ENCODE measurements at regions not wholly inside any gene's neighbourhood (a gene's known extent, or its start where the extent isn't known, plus 50 kb on each side); places are given as distances from the start of the nearest gene placed in this dataset.

DNA sequence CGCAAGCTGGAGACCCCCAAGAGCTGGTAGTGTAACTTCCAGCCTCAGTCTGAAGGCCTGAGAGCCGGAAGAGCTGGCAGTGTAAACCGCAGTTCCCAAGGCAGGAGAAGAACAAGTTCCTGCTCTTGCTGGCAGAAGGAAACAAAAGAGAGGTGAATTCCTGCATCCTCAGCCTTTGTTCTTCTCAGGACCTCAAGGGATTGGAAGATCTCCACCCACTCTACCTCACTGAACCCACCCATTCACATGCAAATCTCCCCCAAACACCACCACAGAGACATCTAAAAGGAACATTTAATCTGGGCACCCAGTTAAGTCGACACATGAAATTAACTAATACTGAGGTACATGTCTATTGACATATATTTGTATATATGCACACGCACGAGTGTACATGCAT is 1310.3 kb downstream of the TBC1D22A start:
- Mint-ChIP-seq H3K9me3 (peaks cover 6% of the 10 kb centered on the region), H3K36me3 (ENCODE audit: low read depth) (no peaks in the 10 kb centered on the region), H3K4me1 (peaks cover 5% of the 10 kb centered on the region), H3K27me3 (ENCODE audit: low read depth) (peaks cover 16% of the 10 kb centered on the region), H3K27ac (ENCODE audit: unreplicated experiment) (no peak overlapping the region), H3K4me3 (no peak overlapping the region)
- no peak for DNase-seq (ENCODE audit: low read depth, low spot score)
- TF ChIP-seq, protein P1, sequence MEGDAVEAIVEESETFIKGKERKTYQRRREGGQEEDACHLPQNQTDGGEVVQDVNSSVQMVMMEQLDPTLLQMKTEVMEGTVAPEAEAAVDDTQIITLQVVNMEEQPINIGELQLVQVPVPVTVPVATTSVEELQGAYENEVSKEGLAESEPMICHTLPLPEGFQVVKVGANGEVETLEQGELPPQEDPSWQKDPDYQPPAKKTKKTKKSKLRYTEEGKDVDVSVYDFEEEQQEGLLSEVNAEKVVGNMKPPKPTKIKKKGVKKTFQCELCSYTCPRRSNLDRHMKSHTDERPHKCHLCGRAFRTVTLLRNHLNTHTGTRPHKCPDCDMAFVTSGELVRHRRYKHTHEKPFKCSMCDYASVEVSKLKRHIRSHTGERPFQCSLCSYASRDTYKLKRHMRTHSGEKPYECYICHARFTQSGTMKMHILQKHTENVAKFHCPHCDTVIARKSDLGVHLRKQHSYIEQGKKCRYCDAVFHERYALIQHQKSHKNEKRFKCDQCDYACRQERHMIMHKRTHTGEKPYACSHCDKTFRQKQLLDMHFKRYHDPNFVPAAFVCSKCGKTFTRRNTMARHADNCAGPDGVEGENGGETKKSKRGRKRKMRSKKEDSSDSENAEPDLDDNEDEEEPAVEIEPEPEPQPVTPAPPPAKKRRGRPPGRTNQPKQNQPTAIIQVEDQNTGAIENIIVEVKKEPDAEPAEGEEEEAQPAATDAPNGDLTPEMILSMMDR (conservative IDR thresholded peaks at IDR 0.05), result no peak

DNA sequence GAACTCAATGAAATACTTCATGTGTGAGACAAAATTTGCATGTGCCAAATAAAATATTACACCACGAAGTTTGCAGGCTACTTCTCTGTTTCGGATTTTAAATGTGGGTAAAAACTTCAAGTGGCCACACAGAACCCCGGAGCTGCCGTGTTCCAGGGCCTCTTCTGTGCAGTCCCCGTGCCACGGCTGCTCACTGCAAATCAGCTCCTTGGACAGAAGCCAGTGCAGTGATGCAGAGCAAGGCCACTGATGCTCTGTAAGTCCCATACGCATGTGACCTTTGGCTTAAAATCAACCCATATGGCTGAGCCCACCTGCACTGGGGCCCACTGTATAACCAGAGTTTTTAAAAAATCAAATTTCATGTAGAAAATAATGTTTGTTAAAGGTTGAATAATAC is 1309.4 kb downstream of the TBC1D22A start:
- Mint-ChIP-seq H3K4me1 (peaks cover 5% of the 10 kb centered on the region), H3K36me3 (ENCODE audit: low read depth) (no peaks in the 10 kb centered on the region), H3K27ac (ENCODE audit: unreplicated experiment) (no peak overlapping the region), H3K9me3 (peaks cover 6% of the 10 kb centered on the region), H3K4me3 (no peak overlapping the region), H3K27me3 (ENCODE audit: low read depth) (peaks cover 13% of the 10 kb centered on the region)
- TF ChIP-seq, protein P1 (conservative IDR thresholded peaks at IDR 0.05), result no peak
- no peak for DNase-seq (ENCODE audit: low read depth, low spot score)

DNA sequence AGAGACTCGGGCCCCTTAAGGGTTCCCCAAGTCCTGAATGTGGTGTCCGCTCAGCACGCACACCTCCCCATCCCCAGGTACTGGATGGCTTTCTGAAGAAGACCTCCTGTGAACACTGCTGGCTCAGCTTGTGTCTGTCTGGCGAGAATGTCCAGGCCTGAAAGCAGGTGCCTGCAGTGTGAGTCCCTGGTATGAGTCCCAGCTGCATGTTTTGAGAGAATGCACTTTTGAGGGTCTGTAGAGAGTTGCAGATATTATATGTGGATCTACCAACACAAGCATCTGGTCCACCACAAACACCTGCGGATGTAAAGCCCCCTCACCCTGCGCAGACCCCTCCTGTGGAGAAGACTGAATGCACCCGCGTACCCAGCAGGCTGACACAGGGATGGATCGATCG is 1308.9 kb downstream of the TBC1D22A start:
- Mint-ChIP-seq H3K4me3 (no peak overlapping the region), H3K27me3 (ENCODE audit: low read depth) (peaks cover 13% of the 10 kb centered on the region), H3K4me1 (peaks cover 5% of the 10 kb centered on the region), H3K36me3 (ENCODE audit: low read depth) (no peaks in the 10 kb centered on the region), H3K27ac (ENCODE audit: unreplicated experiment) (no peak overlapping the region), H3K9me3 (peaks cover 6% of the 10 kb centered on the region)
- TF ChIP-seq, protein P1 (conservative IDR thresholded peaks at IDR 0.05), result no peak
- DNase-seq (ENCODE audit: low read depth, low spot score), result no peak

DNA sequence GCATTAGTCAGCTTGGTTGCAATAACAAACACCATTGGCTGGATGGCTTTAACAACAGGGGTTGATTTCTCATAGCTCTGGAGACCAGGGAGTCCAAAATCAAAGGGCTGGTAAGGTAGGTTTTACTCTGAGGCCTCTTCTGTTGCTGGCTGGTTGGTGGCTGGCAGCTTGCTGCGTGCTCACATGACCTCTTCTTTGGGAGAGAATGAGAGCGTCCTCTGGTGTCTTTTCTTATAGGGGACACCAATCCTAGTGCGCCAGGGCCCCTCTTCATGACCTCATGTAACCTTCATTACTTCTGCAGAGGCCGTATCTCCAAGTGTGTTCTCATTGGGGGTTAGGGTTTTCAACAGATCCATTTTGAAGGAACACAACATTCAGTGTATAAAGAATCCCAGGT is 1308.3 kb downstream of the TBC1D22A start:
- Mint-ChIP-seq H3K36me3 (ENCODE audit: low read depth) (no peaks in the 10 kb centered on the region), H3K9me3 (peaks cover 6% of the 10 kb centered on the region), H3K27ac (ENCODE audit: unreplicated experiment) (no peak overlapping the region), H3K4me1 (peaks cover 5% of the 10 kb centered on the region), H3K27me3 (ENCODE audit: low read depth) (peaks cover 8% of the 10 kb centered on the region), H3K4me3 (no peak overlapping the region)
- no peak for DNase-seq (ENCODE audit: low read depth, low spot score)
- TF ChIP-seq, protein P1 (conservative IDR thresholded peaks at IDR 0.05), result no peak

DNA sequence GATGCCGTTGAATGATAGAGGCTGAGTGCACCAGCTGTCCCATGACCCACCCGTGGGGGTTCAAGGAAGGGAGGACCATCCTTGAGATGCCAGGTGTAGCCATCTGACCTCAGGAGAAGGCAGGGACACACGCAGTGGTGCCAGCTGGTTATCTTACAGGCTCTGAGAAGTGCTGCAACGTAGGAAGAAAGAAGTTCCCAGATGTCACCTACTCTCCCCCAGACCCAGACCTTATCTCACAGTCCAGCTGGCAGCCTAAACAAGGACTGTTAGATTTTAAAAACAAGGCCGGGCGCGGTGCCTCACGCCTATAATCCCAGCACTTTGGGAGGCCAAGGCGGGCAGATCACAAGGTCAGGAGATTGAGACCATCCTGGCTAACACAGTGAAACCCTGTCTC is 1307.6 kb downstream of the TBC1D22A start:
- TF ChIP-seq, protein P1 (conservative IDR thresholded peaks at IDR 0.05), result no peak

DNA sequence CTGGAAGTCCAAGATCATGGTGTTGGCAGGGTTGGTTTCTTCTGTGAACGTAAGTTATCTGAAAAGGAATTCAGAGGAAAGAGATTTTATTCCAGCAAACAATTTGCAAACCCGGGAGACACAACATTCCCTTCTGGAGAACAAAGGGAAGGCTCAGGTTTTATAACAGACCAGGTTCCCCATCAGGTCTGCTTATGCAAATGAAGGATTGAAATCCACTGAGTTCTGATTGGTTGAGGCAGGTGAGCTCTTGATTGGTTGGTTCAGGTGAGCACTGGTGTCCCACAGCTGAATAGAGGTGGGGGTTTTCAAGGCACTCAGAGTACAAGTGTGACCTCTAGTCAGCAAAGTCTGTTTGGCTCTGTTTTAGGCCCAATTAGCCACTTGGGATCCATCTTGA is 1306.8 kb downstream of the TBC1D22A start:
- Mint-ChIP-seq H3K9me3 (peaks cover 5% of the 10 kb centered on the region), H3K36me3 (ENCODE audit: low read depth) (no peaks in the 10 kb centered on the region), H3K4me3 (no peak overlapping the region), H3K27ac (ENCODE audit: unreplicated experiment) (no peak overlapping the region), H3K4me1 (peaks cover 5% of the 10 kb centered on the region), H3K27me3 (ENCODE audit: low read depth) (peaks cover 1% of the 10 kb centered on the region)
- TF ChIP-seq, protein P1 (conservative IDR thresholded peaks at IDR 0.05), result no peak
- DNase-seq (ENCODE audit: low read depth, low spot score), result no peak

More for the DNA sequence above, 1307.6 kb downstream of the TBC1D22A start:
- H3K36me3 Mint-ChIP-seq (ENCODE audit: low read depth), result no peaks in the 10 kb centered on the region
- H3K4me3 Mint-ChIP-seq, result no peak overlapping the region
- H3K9me3 Mint-ChIP-seq, result peaks cover 6% of the 10 kb centered on the region
- H3K4me1 Mint-ChIP-seq, result peaks cover 5% of the 10 kb centered on the region
- DNase-seq (ENCODE audit: low read depth, low spot score), result no peak
- peaks cover 6% of the 10 kb centered on the region for H3K27me3 Mint-ChIP-seq (ENCODE audit: low read depth)
- H3K27ac Mint-ChIP-seq (ENCODE audit: unreplicated experiment), result no peak overlapping the region

Measured in neural crest cell (in vitro differentiated cells).